ENCODE measurements at regions not wholly inside any gene's neighbourhood (a gene's known extent, or its start where the extent isn't known, plus 50 kb on each side); places are given as distances from the start of the nearest gene placed in this dataset.

DNA sequence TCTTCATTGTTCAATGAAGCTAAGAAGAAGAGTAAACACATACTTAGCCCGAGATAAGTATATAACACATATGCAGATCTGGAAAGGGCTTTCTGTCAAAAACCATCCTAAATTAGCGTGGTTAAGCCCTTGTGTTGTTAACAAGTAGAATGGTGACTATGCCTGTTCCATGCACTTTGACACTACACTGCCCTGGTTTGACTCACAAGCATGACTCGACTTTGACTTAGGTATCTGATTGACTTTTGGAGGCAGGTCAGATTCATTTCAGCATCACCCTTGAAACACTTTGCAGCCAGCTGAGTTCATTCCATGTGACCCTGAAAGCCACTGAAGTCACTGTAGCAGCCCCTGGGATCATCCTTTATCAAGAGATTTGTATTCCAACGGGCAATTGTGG lies 239.8 kb downstream of the TBX18 start:
- no peaks in the 10 kb centered on the region for H3K27me3 ChIP-seq (ENCODE audit: insufficient read depth, low read length)
- H3K79me2 ChIP-seq (ENCODE audit: control insufficient read depth, insufficient read depth, low read length, unreplicated experiment) = no peaks in the 10 kb centered on the region
- H3K36me3 ChIP-seq (ENCODE audit: insufficient read depth, low read length) = no peaks in the 10 kb centered on the region
- H3K4me1 ChIP-seq (ENCODE audit: control insufficient read depth, insufficient read depth, low read length, unreplicated experiment) = peaks cover 48% of the 10 kb centered on the region
- no peak overlapping the region for H3K27ac ChIP-seq (ENCODE audit: low read depth, low read length)
- H3K4me3 ChIP-seq (ENCODE audit: low read depth, low read length) = no peak overlapping the region
- no peak overlapping the region for H2AFZ ChIP-seq (ENCODE audit: low read length, unreplicated experiment)

DNA sequence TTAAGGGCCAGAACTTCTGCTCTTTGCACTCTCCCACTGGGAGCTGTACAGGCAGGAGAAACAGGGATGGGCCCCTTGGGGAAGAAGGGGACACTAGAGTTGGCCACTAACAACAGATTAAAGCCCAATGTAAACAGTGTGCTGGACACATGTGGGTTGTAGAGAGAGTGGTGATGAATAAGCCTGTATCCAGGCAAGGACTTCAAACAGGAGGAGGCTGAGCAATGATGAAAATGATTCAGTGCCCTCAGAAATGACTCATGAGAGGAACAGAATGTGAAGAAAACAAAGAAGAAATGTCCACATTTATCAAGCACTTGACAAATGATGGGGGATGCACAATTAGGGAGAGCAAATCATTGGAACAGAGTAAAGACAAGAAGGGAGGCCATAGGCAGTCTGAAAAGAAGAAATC lies 242.3 kb downstream of the TBX18 start:
- Histone ChIP-seq H3K27ac (ENCODE audit: low read depth, low read length) (peak overlapping the region; percentile 40), H2AFZ (ENCODE audit: low read length, unreplicated experiment) (no peak overlapping the region), H3K27me3 (ENCODE audit: insufficient read depth, low read length) (no peaks in the 10 kb centered on the region), H3K4me1 (ENCODE audit: control insufficient read depth, insufficient read depth, low read length, unreplicated experiment) (peaks cover 48% of the 10 kb centered on the region), H3K4me3 (ENCODE audit: low read depth, low read length) (peak overlapping the region; percentile 9; the same call in 1 of the 2 replicates), H3K36me3 (ENCODE audit: insufficient read depth, low read length) (no peaks in the 10 kb centered on the region), H3K79me2 (ENCODE audit: control insufficient read depth, insufficient read depth, low read length, unreplicated experiment) (no peaks in the 10 kb centered on the region)

DNA sequence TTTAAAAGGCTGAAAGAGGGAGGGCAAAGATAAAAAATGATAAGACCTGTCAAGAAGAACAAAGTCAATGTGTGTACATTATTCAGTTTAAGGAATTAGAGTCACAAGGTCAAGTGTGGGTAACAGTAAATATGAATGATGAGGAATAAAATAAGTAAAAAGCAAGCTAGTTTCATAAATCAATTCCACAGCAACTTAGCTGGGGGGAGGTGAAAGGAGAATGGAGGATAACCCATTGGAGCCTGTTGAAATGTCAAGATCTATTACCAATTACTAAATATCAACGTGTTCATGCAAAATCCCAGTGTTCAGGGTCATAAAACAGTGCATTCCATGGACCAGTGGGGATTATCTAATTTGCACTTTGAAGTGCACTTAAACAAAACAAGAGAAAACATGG lies 242.9 kb downstream of the TBX18 start:
- Histone ChIP-seq H3K27ac (ENCODE audit: low read depth, low read length) (peak overlapping the region; percentile 34; the same call in 1 of the 2 replicates), H3K4me3 (ENCODE audit: low read depth, low read length) (no peak overlapping the region), H3K36me3 (ENCODE audit: insufficient read depth, low read length) (no peaks in the 10 kb centered on the region), H3K27me3 (ENCODE audit: insufficient read depth, low read length) (no peaks in the 10 kb centered on the region), H2AFZ (ENCODE audit: low read length, unreplicated experiment) (no peak overlapping the region), H3K4me1 (ENCODE audit: control insufficient read depth, insufficient read depth, low read length, unreplicated experiment) (peaks cover 48% of the 10 kb centered on the region), H3K79me2 (ENCODE audit: control insufficient read depth, insufficient read depth, low read length, unreplicated experiment) (no peaks in the 10 kb centered on the region)

DNA sequence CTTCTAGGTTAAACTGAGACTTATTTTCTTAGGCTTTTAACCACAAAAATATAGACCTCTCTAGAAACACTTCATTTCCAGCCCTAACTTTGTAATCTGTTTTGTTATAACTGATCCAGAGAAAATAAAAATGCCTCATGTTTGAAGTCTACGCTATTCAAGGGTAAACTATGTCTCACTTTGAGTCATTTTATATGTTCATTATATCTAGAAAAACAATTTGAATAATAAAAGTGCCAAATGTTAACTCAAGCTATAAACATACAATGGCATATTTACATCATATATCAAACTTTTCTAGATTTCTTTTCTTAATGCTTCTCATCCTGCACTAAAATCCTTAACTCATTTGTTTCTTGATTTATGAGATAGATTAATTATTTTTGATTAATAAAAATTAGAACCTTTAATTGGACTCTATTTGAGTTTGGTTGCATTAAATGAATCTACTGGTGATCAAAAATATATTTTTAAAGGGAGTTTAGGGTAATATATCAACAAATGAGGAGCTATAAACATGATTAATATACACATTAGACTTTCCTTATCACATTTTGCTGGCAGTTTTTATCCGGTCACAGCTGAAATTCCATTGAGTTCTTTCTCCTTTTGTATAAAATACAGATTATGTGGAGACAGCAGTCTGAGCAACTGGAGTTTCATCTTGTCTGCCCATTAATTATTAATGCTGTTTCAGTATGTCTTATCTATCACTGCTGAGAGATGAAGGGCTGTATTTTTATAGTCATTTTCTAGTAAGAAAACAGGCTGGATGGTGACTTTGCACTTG lies 246.5 kb downstream of the TBX18 start:
- H3K79me2 ChIP-seq (ENCODE audit: control insufficient read depth, insufficient read depth, low read length, unreplicated experiment) = no peaks in the 10 kb centered on the region
- H3K4me1 ChIP-seq (ENCODE audit: control insufficient read depth, insufficient read depth, low read length, unreplicated experiment) = peaks cover 32% of the 10 kb centered on the region
- no peak overlapping the region for H3K4me3 ChIP-seq (ENCODE audit: low read depth, low read length)
- no peaks in the 10 kb centered on the region for H3K27me3 ChIP-seq (ENCODE audit: insufficient read depth, low read length)
- H2AFZ ChIP-seq (ENCODE audit: low read length, unreplicated experiment) = no peak overlapping the region
- no peak overlapping the region for H3K27ac ChIP-seq (ENCODE audit: low read depth, low read length)
- H3K36me3 ChIP-seq (ENCODE audit: insufficient read depth, low read length) = no peaks in the 10 kb centered on the region

DNA sequence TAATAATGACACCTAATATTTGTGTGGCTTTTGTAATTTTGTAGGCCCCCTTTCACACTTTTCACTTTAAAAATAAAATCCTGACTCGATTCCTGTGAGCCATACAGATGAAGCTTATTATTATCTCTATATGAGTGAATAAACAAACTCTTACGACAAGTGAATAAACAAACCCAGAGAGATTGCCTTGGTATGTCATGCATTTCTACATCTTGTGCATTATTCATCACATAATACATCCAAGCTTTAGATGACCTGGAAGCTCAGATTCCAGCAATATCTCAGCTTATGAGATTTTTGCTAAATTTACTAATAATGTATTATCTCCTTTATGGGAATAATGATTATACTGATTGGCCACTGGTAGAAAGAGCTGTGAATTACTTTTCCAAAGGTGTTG lies 248.2 kb downstream of the TBX18 start:
- H3K36me3 ChIP-seq (ENCODE audit: insufficient read depth, low read length) = no peaks in the 10 kb centered on the region
- H2AFZ ChIP-seq (ENCODE audit: low read length, unreplicated experiment) = no peak overlapping the region
- H3K27me3 ChIP-seq (ENCODE audit: insufficient read depth, low read length) = no peaks in the 10 kb centered on the region
- H3K27ac ChIP-seq (ENCODE audit: low read depth, low read length) = no peak overlapping the region
- no peaks in the 10 kb centered on the region for H3K79me2 ChIP-seq (ENCODE audit: control insufficient read depth, insufficient read depth, low read length, unreplicated experiment)
- peaks cover 15% of the 10 kb centered on the region for H3K4me1 ChIP-seq (ENCODE audit: control insufficient read depth, insufficient read depth, low read length, unreplicated experiment)
- H3K4me3 ChIP-seq (ENCODE audit: low read depth, low read length) = no peak overlapping the region

DNA sequence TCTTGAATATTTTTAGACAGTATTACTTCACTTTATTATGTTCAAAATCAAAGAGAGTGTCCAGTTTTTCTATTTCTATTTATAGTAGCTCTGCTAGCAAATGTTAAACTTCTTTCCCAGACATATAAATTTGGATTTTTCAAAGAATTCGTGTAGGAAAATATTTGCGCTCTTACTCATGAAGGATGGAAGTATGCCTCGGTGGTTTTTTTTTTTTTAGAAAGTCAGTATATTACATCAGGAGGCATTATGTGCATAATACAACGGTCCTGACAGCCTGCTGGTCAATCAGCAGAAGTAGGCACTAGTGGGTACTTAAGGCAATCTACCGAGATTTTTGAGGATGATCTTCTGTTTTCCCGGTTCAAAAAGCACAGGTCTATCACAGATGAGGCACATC lies 249.3 kb downstream of the TBX18 start:
- Histone ChIP-seq H3K36me3 (ENCODE audit: insufficient read depth, low read length) (no peaks in the 10 kb centered on the region), H3K79me2 (ENCODE audit: control insufficient read depth, insufficient read depth, low read length, unreplicated experiment) (no peaks in the 10 kb centered on the region), H3K27ac (ENCODE audit: low read depth, low read length) (no peak overlapping the region), H2AFZ (ENCODE audit: low read length, unreplicated experiment) (no peak overlapping the region), H3K27me3 (ENCODE audit: insufficient read depth, low read length) (no peaks in the 10 kb centered on the region), H3K4me3 (ENCODE audit: low read depth, low read length) (no peak overlapping the region), H3K4me1 (ENCODE audit: control insufficient read depth, insufficient read depth, low read length, unreplicated experiment) (peaks cover 5% of the 10 kb centered on the region)

DNA sequence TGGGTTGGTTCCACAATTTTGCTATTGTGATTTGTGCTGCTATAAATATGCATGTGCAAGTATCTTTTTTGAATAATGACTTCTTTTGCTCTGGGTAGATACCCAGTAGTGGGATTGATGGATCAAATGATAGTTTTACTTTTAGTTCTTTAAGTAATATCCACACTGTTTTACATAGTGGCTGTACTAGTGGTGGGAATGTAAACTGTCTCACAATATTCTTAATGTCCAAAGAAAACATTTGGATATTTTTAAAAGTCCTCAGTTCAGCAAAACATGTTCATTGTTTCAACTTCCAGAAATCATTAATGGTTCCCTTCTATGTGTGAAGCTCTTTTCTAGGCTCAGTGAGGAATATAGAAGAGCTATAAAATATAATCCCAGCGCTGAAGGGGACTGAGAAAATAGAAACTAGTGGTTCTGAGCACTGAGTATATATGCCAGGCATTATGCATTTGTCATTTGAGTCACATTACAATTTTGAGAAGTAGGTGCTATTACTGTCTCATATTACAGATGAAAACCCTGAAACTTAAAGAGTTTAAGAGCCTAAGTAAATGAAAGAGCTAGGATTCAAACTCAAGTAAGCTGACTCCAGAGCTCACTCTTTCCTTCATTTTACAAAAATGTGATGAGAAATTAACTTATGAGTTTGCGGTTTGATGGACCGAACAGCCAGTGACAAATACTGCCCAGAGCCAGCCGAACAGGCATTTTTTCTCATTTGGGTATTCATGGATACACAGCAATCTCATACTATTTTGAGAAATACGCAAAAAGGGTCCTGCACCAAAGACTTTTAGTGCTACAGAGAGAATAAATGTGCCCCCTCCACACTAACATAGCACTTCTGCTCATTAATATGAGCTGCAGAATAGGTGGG lies 250.1 kb downstream of the TBX18 start:
- Histone ChIP-seq H2AFZ (ENCODE audit: low read length, unreplicated experiment) (no peak overlapping the region), H3K27ac (ENCODE audit: low read depth, low read length) (no peak overlapping the region), H3K4me1 (ENCODE audit: control insufficient read depth, insufficient read depth, low read length, unreplicated experiment) (peaks cover 6% of the 10 kb centered on the region), H3K79me2 (ENCODE audit: control insufficient read depth, insufficient read depth, low read length, unreplicated experiment) (no peaks in the 10 kb centered on the region), H3K4me3 (ENCODE audit: low read depth, low read length) (no peak overlapping the region), H3K36me3 (ENCODE audit: insufficient read depth, low read length) (no peaks in the 10 kb centered on the region), H3K27me3 (ENCODE audit: insufficient read depth, low read length) (no peaks in the 10 kb centered on the region)

GRCh38 chr6:84512391-84512790 lies 252.0 kb downstream of the TBX18 start:
- no peaks in the 10 kb centered on the region for H3K36me3 ChIP-seq (ENCODE audit: insufficient read depth, low read length)
- H3K79me2 ChIP-seq (ENCODE audit: control insufficient read depth, insufficient read depth, low read length, unreplicated experiment) = no peaks in the 10 kb centered on the region
- H3K27me3 ChIP-seq (ENCODE audit: insufficient read depth, low read length) = no peaks in the 10 kb centered on the region
- H3K27ac ChIP-seq (ENCODE audit: low read depth, low read length) = no peak overlapping the region
- no peak overlapping the region for H2AFZ ChIP-seq (ENCODE audit: low read length, unreplicated experiment)
- no peak overlapping the region for H3K4me3 ChIP-seq (ENCODE audit: low read depth, low read length)
- H3K4me1 ChIP-seq (ENCODE audit: control insufficient read depth, insufficient read depth, low read length, unreplicated experiment) = peaks cover 17% of the 10 kb centered on the region

DNA sequence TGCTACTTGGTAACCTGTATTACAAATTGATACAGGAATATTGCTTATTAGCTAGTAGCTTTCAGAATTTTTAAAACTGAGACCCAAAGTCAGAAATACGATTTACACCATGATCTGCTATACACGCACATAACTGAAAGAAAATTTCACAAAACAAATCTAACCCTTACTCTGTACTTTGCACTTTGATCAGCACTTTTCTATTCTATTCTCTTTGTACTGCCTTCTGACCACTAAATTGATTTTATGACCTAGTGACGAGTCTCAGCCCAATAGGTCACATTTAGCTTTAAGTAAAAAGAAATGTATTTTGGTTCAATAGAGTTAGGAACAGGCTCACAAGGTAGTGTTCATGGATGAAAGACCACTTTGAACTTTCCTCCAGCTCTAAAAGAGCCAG lies 252.5 kb downstream of the TBX18 start:
- peaks cover 17% of the 10 kb centered on the region for H3K4me1 ChIP-seq (ENCODE audit: control insufficient read depth, insufficient read depth, low read length, unreplicated experiment)
- H3K27me3 ChIP-seq (ENCODE audit: insufficient read depth, low read length) = no peaks in the 10 kb centered on the region
- no peak overlapping the region for H2AFZ ChIP-seq (ENCODE audit: low read length, unreplicated experiment)
- no peak overlapping the region for H3K4me3 ChIP-seq (ENCODE audit: low read depth, low read length)
- no peak overlapping the region for H3K27ac ChIP-seq (ENCODE audit: low read depth, low read length)
- H3K79me2 ChIP-seq (ENCODE audit: control insufficient read depth, insufficient read depth, low read length, unreplicated experiment) = no peaks in the 10 kb centered on the region
- H3K36me3 ChIP-seq (ENCODE audit: insufficient read depth, low read length) = no peaks in the 10 kb centered on the region

DNA sequence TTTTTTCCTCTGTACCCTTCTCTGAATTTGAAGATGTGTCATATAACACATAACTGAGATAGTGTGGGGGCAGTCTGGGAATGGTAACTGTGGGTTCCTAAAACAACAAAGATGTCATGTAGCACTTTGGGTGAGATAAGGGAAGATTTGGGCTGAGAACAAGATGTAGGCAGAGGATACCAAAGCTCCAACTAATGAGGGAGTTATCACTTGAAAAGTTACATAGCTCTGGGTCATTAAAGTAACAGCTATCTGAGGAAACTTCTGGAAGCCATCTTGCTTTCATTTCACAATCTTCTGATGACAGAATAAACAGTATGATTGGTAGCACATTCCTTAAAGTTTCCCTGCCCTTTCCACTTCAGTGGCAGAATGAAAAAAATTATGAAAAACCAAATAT lies 255.4 kb downstream of the TBX18 start:
- peaks cover 12% of the 10 kb centered on the region for H3K4me1 ChIP-seq (ENCODE audit: control insufficient read depth, insufficient read depth, low read length, unreplicated experiment)
- H3K36me3 ChIP-seq (ENCODE audit: insufficient read depth, low read length) = no peaks in the 10 kb centered on the region
- peak overlapping the region; percentile 53 for H3K27ac ChIP-seq (ENCODE audit: low read depth, low read length)
- H3K79me2 ChIP-seq (ENCODE audit: control insufficient read depth, insufficient read depth, low read length, unreplicated experiment) = no peaks in the 10 kb centered on the region
- H2AFZ ChIP-seq (ENCODE audit: low read length, unreplicated experiment) = peak overlapping the region; percentile 74
- no peak overlapping the region for H3K4me3 ChIP-seq (ENCODE audit: low read depth, low read length)
- no peaks in the 10 kb centered on the region for H3K27me3 ChIP-seq (ENCODE audit: insufficient read depth, low read length)
